ENCODE measurements at regions not wholly inside any gene's neighbourhood (a gene's known extent, or its start where the extent isn't known, plus 50 kb on each side); places are given as distances from the start of the nearest gene placed in this dataset.

GRCh38 chr16:5446623-5447240 lies 349.1 kb upstream of the EEF2KMT start:
- ChIA-PET POLR2A (no interaction called here), CTCF (no interaction called here)
- intact Hi-C loops (cut with micrococcal nuclease) = no loop called here
- no peak for TF ChIP-seq POLR2AphosphoS5 (IDR thresholded peaks at IDR 0.05; ENCODE audit: insufficient read depth, low read depth, low read length)
- peaks cover 5% of the 10 kb centered on the region for H3K9me3 ChIP-seq (replicated peaks; ENCODE audit: control insufficient read depth, insufficient read depth, low read length)
- no peaks in the 10 kb centered on the region for H3K36me3 ChIP-seq (ENCODE audit: control insufficient read depth in 2 of 2, extremely low read depth in 1 of 2, insufficient read depth in 2 of 2, low read length in 2 of 2)
- H3K9ac ChIP-seq (replicated peaks; ENCODE audit: extremely low read depth, insufficient read depth, low read length) = no peak overlapping the region
- no peaks in the 10 kb centered on the region for H3K27me3 ChIP-seq (ENCODE audit: control insufficient read depth in 2 of 2, insufficient read depth in 2 of 2, low read length in 2 of 2)
- H3K79me2 ChIP-seq (ENCODE audit: control insufficient read depth, insufficient read depth, low read length) = no peaks in the 10 kb centered on the region
- no peaks in the 10 kb centered on the region for H4K20me1 ChIP-seq (replicated peaks; ENCODE audit: control insufficient read depth, extremely low read depth, insufficient read depth, low read length)
- BruUV-seq (replicated peaks) = no TSS peak
- no peak overlapping the region for H3K27ac ChIP-seq (ENCODE audit: insufficient read depth, low read depth, low read length)
- no peaks in the 10 kb centered on the region for H3K4me1 ChIP-seq (ENCODE audit: control insufficient read depth, extremely low read depth, insufficient read depth, low read length)
- dilution Hi-C loops (cut with MboI; ENCODE audit: extremely low pct_ligation_motif_present, low sequenced_read_pairs) = no loop called here
- H2AFZ ChIP-seq (ENCODE audit: low read depth, low read length) = no peak overlapping the region
- DNase-seq (ENCODE audit: low read depth, low spot score) = no peak
- no peak for FAIRE-seq
- no peak overlapping the region for H3K4me2 ChIP-seq (ENCODE audit: insufficient read depth, low read length)
- H3K4me3 ChIP-seq (replicated peaks in 1 of 3; ENCODE audit: insufficient read depth in 1 of 3, low read depth in 1 of 3, low read length in 3 of 3) = no peak overlapping the region
- no peaks in the 10 kb centered on the region for H3K9me1 ChIP-seq (replicated peaks; ENCODE audit: control insufficient read depth, extremely low read depth, insufficient read depth, low read length)

- Histone ChIP-seq H3K27ac (ENCODE audit: insufficient read depth, low read depth, low read length) (no peak overlapping the region), H3K27me3 (ENCODE audit: control insufficient read depth in 2 of 2, insufficient read depth in 2 of 2, low read length in 2 of 2) (no peaks in the 10 kb centered on the region), H3K79me2 (ENCODE audit: control insufficient read depth, insufficient read depth, low read length) (no peaks in the 10 kb centered on the region), H3K4me1 (ENCODE audit: control insufficient read depth, extremely low read depth, insufficient read depth, low read length) (no peaks in the 10 kb centered on the region), H2AFZ (ENCODE audit: low read depth, low read length) (no peak overlapping the region), H4K20me1 (replicated peaks; ENCODE audit: control insufficient read depth, extremely low read depth, insufficient read depth, low read length) (no peaks in the 10 kb centered on the region), H3K9ac (replicated peaks; ENCODE audit: extremely low read depth, insufficient read depth, low read length) (no peak overlapping the region), H3K4me2 (ENCODE audit: insufficient read depth, low read length) (no peak overlapping the region), H3K9me1 (replicated peaks; ENCODE audit: control insufficient read depth, extremely low read depth, insufficient read depth, low read length) (no peaks in the 10 kb centered on the region), H3K36me3 (ENCODE audit: control insufficient read depth in 2 of 2, extremely low read depth in 1 of 2, insufficient read depth in 2 of 2, low read length in 2 of 2) (no peaks in the 10 kb centered on the region), H3K9me3 (replicated peaks; ENCODE audit: control insufficient read depth, insufficient read depth, low read length) (peaks cover 5% of the 10 kb centered on the region), H3K4me3 (replicated peaks in 1 of 3; ENCODE audit: insufficient read depth in 1 of 3, low read depth in 1 of 3, low read length in 3 of 3) (no peak overlapping the region)
- POLR2A ChIA-PET = no interaction called here
- no TSS peak for BruUV-seq (replicated peaks)
- CTCF ChIA-PET = no interaction called here
- FAIRE-seq = no peak
- DNase-seq (ENCODE audit: low read depth, low spot score) = no peak
- intact Hi-C loops (cut with micrococcal nuclease) = no loop called here
- dilution Hi-C loops (cut with MboI; ENCODE audit: extremely low pct_ligation_motif_present, low sequenced_read_pairs) = no loop called here
- TF ChIP-seq MYC (IDR thresholded peaks at IDR 0.05; ENCODE audit: low read depth, low read length) (no peak), JUN (IDR thresholded peaks at IDR 0.05; ENCODE audit: borderline replicate concordance, insufficient read depth, insufficient read length, low read depth) (no peak), POLR2A (IDR thresholded peaks at IDR 0.05; ENCODE audit: low read depth, low read length) (no peak), CTCF (IDR thresholded peaks at IDR 0.05; ENCODE audit: extremely low read depth in 1 of 2, insufficient read depth in 1 of 2, low read depth in 1 of 2, low read length in 2 of 2) (no peak), MAX (IDR thresholded peaks at IDR 0.05; ENCODE audit: insufficient read depth, insufficient read length) (no peak), FOS (IDR thresholded peaks at IDR 0.05; ENCODE audit: borderline replicate concordance, insufficient read depth, low read length) (no peak), POLR2AphosphoS5 (IDR thresholded peaks at IDR 0.05; ENCODE audit: insufficient read depth, low read depth, low read length) (no peak), EZH2 (IDR thresholded peaks at IDR 0.05; ENCODE audit: borderline replicate concordance, low read depth, low read length, severe bottlenecking) (no peak), GATA2 (IDR thresholded peaks at IDR 0.05; ENCODE audit: insufficient read depth, insufficient read length, low read depth, low read length) (no peak)
These were observed 346.6 kb upstream of the EEF2KMT start for GRCh38 chr16:5444189-5444588.
